ENCODE measurements at regions not wholly inside any gene's neighbourhood (a gene's known extent, or its start where the extent isn't known, plus 50 kb on each side); places are given as distances from the start of the nearest gene placed in this dataset.

DNA sequence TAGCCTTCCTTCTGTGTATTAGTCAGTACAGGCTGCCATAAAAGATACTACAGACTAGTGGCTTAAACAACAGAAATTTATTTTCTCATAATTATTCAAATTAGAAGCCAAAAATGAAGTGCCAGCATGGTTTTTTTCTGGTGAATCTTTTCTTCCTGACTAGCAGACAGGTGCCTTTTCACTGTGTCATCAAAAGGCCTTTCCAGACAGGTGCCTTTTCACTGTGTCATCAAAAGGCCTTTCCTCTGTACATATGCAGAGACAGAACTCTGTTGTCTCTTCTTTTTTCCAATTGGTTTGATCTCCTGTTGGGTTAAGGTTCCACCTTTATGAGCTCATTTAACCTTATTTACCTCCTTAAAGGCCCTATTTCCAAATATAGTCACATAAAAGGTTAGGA, 599.9 kb downstream of the ISL1 start:
- H3K56ac ChIP-seq (ENCODE audit: extremely low read depth, insufficient read depth, low read length) = no peak overlapping the region
- no peak overlapping the region for H3K27ac ChIP-seq (ENCODE audit: insufficient read depth, low read length)
- intact Hi-C loops (cut with micrococcal nuclease) (no loop called here), dilution Hi-C loops (cut with HindIII; ENCODE audit: low sequenced_read_pairs, unreplicated experiment) (no loop called here), in situ Hi-C loops (cut with MboI; ENCODE audit: low sequenced_read_pairs) (no loop called here)
- no peak overlapping the region for H2AK9ac ChIP-seq (replicated peaks; ENCODE audit: low read depth, low read length, poor library complexity)
- H3K27me3 ChIP-seq (ENCODE audit: control insufficient read depth, insufficient read depth, low read length) = no peaks in the 10 kb centered on the region
- H2AFZ ChIP-seq (replicated peaks; ENCODE audit: low read length, poor library complexity) = no peak overlapping the region
- no peak overlapping the region for H2BK5ac ChIP-seq (ENCODE audit: low read depth, low read length, poor library complexity, severe bottlenecking)
- no peak overlapping the region for H2AK5ac ChIP-seq (ENCODE audit: low read depth, low read length)
- ChIA-PET CTCF (no interaction called here), POLR2A (ENCODE audit: unreplicated experiment) (no interaction called here)
- H4K20me1 ChIP-seq (ENCODE audit: insufficient read depth, low read length) = no peaks in the 10 kb centered on the region
- H3K23ac ChIP-seq (ENCODE audit: low read depth, low read length) = no peak overlapping the region
- TF ChIP-seq RFX5 (IDR thresholded peaks at IDR 0.05; ENCODE audit: low read depth, low read length) (no peak), POLR2A (IDR thresholded peaks at IDR 0.05; ENCODE audit: low read depth, low read length) (no peak), FOS (IDR thresholded peaks at IDR 0.05; ENCODE audit: low read depth, low read length) (no peak), CEBPB (IDR thresholded peaks at IDR 0.05; ENCODE audit: low read depth, low read length) (no peak), USF2 (IDR thresholded peaks at IDR 0.05; ENCODE audit: low read depth, low read length) (no peak)
- TF ChIP-seq, protein P1, sequence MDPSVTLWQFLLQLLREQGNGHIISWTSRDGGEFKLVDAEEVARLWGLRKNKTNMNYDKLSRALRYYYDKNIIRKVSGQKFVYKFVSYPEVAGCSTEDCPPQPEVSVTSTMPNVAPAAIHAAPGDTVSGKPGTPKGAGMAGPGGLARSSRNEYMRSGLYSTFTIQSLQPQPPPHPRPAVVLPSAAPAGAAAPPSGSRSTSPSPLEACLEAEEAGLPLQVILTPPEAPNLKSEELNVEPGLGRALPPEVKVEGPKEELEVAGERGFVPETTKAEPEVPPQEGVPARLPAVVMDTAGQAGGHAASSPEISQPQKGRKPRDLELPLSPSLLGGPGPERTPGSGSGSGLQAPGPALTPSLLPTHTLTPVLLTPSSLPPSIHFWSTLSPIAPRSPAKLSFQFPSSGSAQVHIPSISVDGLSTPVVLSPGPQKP (IDR thresholded peaks at IDR 0.05; ENCODE audit: borderline replicate concordance, low read depth, low read length) = no peak
- no peaks in the 10 kb centered on the region for H3K9me3 ChIP-seq (ENCODE audit: control insufficient read depth, insufficient read depth, low read length)
- H2BK120ac ChIP-seq (ENCODE audit: low read depth, low read length) = no peak overlapping the region
- DNase-seq = no peak
- no peak overlapping the region for H4K5ac ChIP-seq (ENCODE audit: low read depth, low read length)
- H3K79me1 ChIP-seq (ENCODE audit: low read depth in 1 of 2, low read length in 2 of 2) = no peaks in the 10 kb centered on the region
- H2BK20ac ChIP-seq (ENCODE audit: low read depth, low read length) = no peak overlapping the region
- no peak overlapping the region for H3K4me2 ChIP-seq (ENCODE audit: low read depth, low read length)
- no peak overlapping the region for H3K4me3 ChIP-seq (ENCODE audit: insufficient read depth, low read depth, low read length)
- no peak overlapping the region for H3K9ac ChIP-seq (ENCODE audit: low read depth, low read length)
- H2BK15ac ChIP-seq (ENCODE audit: low read depth, low read length) = no peak overlapping the region
- H3K4ac ChIP-seq (ENCODE audit: low read depth, low read length) = no peak overlapping the region
- no peak overlapping the region for H3K14ac ChIP-seq (replicated peaks; ENCODE audit: low read depth, low read length)
- no peaks in the 10 kb centered on the region for H3K4me1 ChIP-seq (ENCODE audit: control insufficient read depth, insufficient read depth, low read length)
- H4K91ac ChIP-seq (ENCODE audit: insufficient read depth, low read depth, low read length) = no peak overlapping the region
- H3K36me3 ChIP-seq (ENCODE audit: control insufficient read depth, insufficient read depth, low read length) = no peaks in the 10 kb centered on the region
- no peaks in the 10 kb centered on the region for H3K9me1 ChIP-seq (ENCODE audit: insufficient read depth, low read length)
- ATAC-seq (ENCODE audit: low read depth) = no peak
- H4K8ac ChIP-seq (ENCODE audit: low read depth in 2 of 2, low read length in 2 of 2) = no peak overlapping the region
- BruUV-seq (replicated peaks) = no TSS peak
- H3K18ac ChIP-seq (ENCODE audit: low read depth, low read length) = no peak overlapping the region

All from IMR-90 (cell line).